ENCODE measurements at regions not wholly inside any gene's neighbourhood (a gene's known extent, or its start where the extent isn't known, plus 50 kb on each side); places are given as distances from the start of the nearest gene placed in this dataset.

DNA sequence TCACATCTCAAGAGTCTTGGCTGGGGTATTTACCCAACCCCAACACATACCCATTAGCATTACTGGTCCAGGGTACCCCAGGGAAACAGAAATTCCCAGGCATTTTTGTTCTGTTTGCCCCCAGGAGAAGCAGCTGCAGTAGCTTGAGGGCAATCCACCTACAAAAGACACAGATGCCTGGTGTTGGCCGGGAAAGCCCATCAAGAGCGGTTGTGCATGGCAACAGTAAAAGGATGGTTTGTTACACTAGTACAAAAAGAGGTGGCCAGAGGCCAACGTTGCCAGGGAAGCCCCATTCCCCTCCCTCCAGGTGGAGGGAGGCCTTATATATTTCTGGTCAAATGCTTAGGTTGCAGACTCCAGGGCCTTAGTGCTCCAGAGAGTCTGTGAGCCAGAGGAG is 637.8 kb downstream of the BCOR start:
- WGBS, 2 donors = 63 to 71% methylated on average over 3 of the region's 3 CpGs
- no peak for TF ChIP-seq CTCF (IDR thresholded peaks at IDR 0.05)

GRCh38 chrX:39460499-39460898 is 637.3 kb downstream of the BCOR start:
- no peak for TF ChIP-seq CTCF (IDR thresholded peaks at IDR 0.05)
- peaks cover 0 to 6% (median 0%) of the 10 kb centered on the region in 4 donors for H3K27me3 ChIP-seq
- no peak overlapping the region for H3K27ac ChIP-seq
- no peaks in the 10 kb centered on the region for H3K36me3 ChIP-seq
- no peak overlapping the region for H3K4me3 ChIP-seq
- DNase-seq (no peak), ATAC-seq (no peak), FAIRE-seq (no peak)
- no peaks in the 10 kb centered on the region for H3K9me3 ChIP-seq
- H3K4me1 ChIP-seq = no peaks in the 10 kb centered on the region
- intact Hi-C loops (cut with DNase I) = no loop called here
- WGBS, 2 donors = 75 to 88% methylated on average over 1 of the region's 1 CpG

More for the DNA sequence above, 637.8 kb downstream of the BCOR start:
- DNase-seq (no peak), FAIRE-seq (no peak), ATAC-seq (no peak)
- Histone ChIP-seq H3K9me3 (no peaks in the 10 kb centered on the region), H3K36me3 (no peaks in the 10 kb centered on the region), H3K27me3 (peaks cover 0 to 6% (median 0%) of the 10 kb centered on the region in 4 donors), H3K4me1 (no peaks in the 10 kb centered on the region), H3K4me3 (no peak overlapping the region), H3K27ac (no peak overlapping the region)
- intact Hi-C loops (cut with DNase I) = no loop called here

- Histone ChIP-seq H3K27me3 (no peaks in the 10 kb centered on the region), H3K4me3 (no peak overlapping the region), H3K9me3 (no peaks in the 10 kb centered on the region), H3K36me3 (no peaks in the 10 kb centered on the region), H3K27ac (no peak overlapping the region), H3K4me1 (no peaks in the 10 kb centered on the region)
- FAIRE-seq (no peak), DNase-seq (no peak), ATAC-seq (no peak)
- intact Hi-C loops (cut with DNase I) = no loop called here
- 40 to 69% methylated on average over 1 of the region's 1 CpG for WGBS, 2 donors
- TF ChIP-seq CTCF (IDR thresholded peaks at IDR 0.05) = no peak
Measured at GRCh38 chrX:39462835-39463234, 634.9 kb downstream of the BCOR start.

DNA sequence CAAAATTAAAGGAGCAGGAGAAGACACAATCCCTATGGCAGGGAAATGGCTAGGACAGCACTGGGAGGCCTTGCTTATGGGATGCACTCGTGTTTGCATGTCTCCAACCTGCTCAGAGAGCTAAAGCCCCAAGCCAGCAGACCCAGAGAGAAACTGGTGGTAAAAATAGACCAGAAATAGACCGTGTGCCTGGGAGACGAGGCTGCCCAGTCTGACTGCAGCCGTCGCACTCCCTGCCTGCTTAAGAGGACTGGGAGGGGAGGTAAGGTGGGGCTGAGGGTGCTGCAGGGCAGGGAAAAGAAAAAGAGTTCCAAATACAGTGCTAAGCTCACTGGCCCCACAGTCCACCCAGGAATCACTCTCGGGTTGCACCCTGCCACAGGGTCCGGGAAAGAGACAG is 633.5 kb downstream of the BCOR start:
- WGBS, 2 donors = 61 to 64% methylated on average over 7 of the region's 7 CpGs
- no peak for FAIRE-seq
- no peak overlapping the region for H3K4me3 ChIP-seq
- no peaks in the 10 kb centered on the region for H3K4me1 ChIP-seq
- H3K27me3 ChIP-seq = no peaks in the 10 kb centered on the region
- no peak for ATAC-seq
- no peak overlapping the region for H3K27ac ChIP-seq
- no peak for DNase-seq
- no peaks in the 10 kb centered on the region for H3K36me3 ChIP-seq
- intact Hi-C loops (cut with DNase I) = no loop called here
- no peaks in the 10 kb centered on the region for H3K9me3 ChIP-seq
- TF ChIP-seq CTCF (IDR thresholded peaks at IDR 0.05) = no peak

DNA sequence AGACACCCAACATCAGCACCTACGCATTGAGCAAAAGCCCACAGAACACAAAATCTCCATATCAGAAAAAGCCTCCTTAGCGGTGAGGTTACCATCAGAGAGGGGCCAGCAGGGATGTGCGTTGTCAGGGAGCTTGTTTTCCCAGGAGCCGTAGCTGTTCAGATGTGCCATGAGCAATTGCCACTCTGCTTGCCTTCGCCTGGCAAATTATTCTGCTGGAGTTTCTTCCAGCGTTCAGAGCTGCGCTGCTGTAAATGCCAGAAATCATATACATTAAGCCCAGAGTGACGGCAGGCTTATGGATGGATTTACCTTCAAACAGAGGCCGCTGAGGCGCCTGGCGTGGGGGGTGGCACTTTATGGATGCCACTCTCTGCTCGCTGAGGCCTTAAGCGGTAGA is 632.3 kb downstream of the BCOR start:
- no peaks in the 10 kb centered on the region for H3K4me1 ChIP-seq
- WGBS, 2 donors = 73 to 91% methylated on average over 13 of the region's 13 CpGs
- no peaks in the 10 kb centered on the region for H3K27me3 ChIP-seq
- no peaks in the 10 kb centered on the region for H3K9me3 ChIP-seq
- FAIRE-seq (no peak), ATAC-seq (no peak), DNase-seq (no peak)
- no peak overlapping the region for H3K4me3 ChIP-seq
- H3K27ac ChIP-seq = no peak overlapping the region
- TF ChIP-seq CTCF (IDR thresholded peaks at IDR 0.05) = no peak
- no peaks in the 10 kb centered on the region for H3K36me3 ChIP-seq
- intact Hi-C loops (cut with DNase I) = no loop called here
